ENCODE measurements at regions not wholly inside any gene's neighbourhood (a gene's known extent, or its start where the extent isn't known, plus 50 kb on each side); places are given as distances from the start of the nearest gene placed in this dataset.

DNA sequence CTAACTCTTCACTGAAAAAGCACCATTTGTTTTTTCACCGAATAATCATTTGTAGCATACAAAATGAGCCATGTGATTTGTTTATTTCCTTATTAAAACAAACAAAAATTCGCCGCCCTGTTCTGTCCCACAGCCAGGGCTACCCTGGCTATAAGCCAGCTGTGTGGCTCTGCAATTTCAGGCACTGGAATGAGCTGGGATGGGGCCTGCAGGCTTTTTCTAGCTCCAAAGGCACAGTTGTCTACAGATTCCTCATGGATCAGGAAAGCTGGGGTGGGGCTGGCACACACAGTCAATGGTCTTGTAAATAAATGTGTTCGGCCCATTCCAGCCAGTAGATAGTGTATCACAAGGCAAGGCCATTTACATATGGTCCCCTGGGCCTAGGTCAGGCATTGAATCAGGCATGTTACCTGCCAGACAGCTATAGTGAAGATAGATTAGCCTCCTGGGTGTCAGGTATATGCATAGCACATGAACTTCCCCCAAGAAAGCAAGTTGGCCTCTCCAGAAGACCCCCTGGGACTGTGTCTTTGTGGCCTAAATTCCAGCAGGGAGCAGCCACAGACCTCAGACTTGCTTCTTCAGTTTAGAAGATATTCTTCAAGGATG is 608.9 kb downstream of the MAFB start:
- Histone ChIP-seq H3K27ac (no peak overlapping the region), H3K9me3 (peaks cover 0 to 5% (median 0%) of the 10 kb centered on the region in 12 donors), H3K36me3 (no peaks in the 10 kb centered on the region), H3K4me1 (no peaks in the 10 kb centered on the region), H3K27me3 (no peaks in the 10 kb centered on the region), H3K4me3 (no peak overlapping the region)
- no peak for DNase-seq
- ATAC-seq, result no peak
- intact Hi-C loops (cut with DNase I), result no loop called here
- TF ChIP-seq, protein P1, sequence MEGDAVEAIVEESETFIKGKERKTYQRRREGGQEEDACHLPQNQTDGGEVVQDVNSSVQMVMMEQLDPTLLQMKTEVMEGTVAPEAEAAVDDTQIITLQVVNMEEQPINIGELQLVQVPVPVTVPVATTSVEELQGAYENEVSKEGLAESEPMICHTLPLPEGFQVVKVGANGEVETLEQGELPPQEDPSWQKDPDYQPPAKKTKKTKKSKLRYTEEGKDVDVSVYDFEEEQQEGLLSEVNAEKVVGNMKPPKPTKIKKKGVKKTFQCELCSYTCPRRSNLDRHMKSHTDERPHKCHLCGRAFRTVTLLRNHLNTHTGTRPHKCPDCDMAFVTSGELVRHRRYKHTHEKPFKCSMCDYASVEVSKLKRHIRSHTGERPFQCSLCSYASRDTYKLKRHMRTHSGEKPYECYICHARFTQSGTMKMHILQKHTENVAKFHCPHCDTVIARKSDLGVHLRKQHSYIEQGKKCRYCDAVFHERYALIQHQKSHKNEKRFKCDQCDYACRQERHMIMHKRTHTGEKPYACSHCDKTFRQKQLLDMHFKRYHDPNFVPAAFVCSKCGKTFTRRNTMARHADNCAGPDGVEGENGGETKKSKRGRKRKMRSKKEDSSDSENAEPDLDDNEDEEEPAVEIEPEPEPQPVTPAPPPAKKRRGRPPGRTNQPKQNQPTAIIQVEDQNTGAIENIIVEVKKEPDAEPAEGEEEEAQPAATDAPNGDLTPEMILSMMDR (IDR thresholded peaks at IDR 0.05), result no peak
- TF ChIP-seq POLR2A (IDR thresholded peaks at IDR 0.05), result no peak
- 44 to 72% (median 52%) methylated on average over 3 to 4 of the region's 4 CpGs for WGBS, 4 donors

DNA sequence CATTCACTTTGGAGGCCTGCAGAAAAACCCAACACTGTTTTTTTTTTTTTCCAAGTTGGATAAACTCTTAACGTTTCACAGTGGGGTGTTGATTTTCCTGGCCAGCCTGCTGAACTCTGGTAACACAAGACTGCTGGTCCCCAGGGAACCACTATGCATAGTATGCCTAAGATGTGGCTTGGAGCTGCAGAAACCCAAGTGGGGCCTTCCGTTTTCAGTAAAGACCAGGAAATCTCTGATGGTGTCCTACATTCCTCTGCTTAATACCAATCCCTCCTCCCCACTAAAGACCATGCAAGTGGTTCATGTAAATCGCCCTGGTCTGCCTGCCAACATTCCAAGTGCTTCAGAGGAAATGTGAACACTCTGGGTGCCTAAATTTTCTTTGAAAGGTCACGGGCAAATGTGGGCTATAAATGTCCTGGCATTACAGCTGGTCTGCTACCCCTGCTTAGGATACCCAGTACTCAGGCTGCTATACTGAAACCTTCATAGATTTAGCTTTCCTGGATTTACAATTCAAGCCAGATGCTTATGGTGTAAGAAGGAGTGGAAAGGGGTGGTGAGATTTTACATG is 615.4 kb downstream of the MAFB start:
- intact Hi-C loops (cut with DNase I), result no loop called here
- no peak for ATAC-seq
- Histone ChIP-seq H3K4me3 (no peak overlapping the region), H3K4me1 (peaks cover 0 to 6% (median 0%) of the 10 kb centered on the region in 12 donors), H3K36me3 (no peaks in the 10 kb centered on the region), H3K27me3 (no peaks in the 10 kb centered on the region), H3K9me3 (peaks cover 0 to 14% (median 0%) of the 10 kb centered on the region in 12 donors), H3K27ac (no peak overlapping the region)
- TF ChIP-seq, protein P1 (IDR thresholded peaks at IDR 0.05), result no peak
- no peak for TF ChIP-seq POLR2A (IDR thresholded peaks at IDR 0.05)
- 13 to 18% (median 17%) methylated on average over 4 of the region's 4 CpGs for WGBS, 4 donors
- DNase-seq, result no peak

DNA sequence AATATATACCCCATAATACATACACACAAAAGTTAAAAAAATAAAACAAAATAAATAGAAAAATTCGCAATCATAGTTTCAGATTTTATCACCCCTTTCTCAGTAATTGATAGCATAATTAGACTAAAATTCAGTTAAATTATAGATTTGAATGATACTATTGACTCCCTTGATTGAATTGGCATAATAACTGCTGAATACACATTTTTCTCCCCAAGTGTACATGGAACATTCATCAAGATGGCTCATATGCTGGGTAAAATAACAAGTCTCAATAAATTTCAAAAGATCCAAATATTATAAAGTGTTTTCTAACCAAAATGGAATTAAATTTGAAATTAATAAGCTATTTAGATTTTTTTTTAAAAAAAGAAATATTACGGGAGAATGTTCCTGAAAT is 616.1 kb downstream of the MAFB start:
- no peak for ATAC-seq
- Histone ChIP-seq H3K4me3 (no peak overlapping the region), H3K36me3 (no peaks in the 10 kb centered on the region), H3K27ac (no peak overlapping the region), H3K4me1 (peaks cover 0 to 6% (median 0%) of the 10 kb centered on the region in 12 donors), H3K27me3 (no peaks in the 10 kb centered on the region), H3K9me3 (peaks cover 0 to 20% (median 0%) of the 10 kb centered on the region in 12 donors)
- DNase-seq, result no peak
- TF ChIP-seq, protein P1 (IDR thresholded peaks at IDR 0.05), result no peak
- TF ChIP-seq POLR2A (IDR thresholded peaks at IDR 0.05), result no peak
- intact Hi-C loops (cut with DNase I), result no loop called here
- 92 to 97% (median 94%) methylated on average over 2 of the region's 2 CpGs for WGBS, 4 donors

DNA sequence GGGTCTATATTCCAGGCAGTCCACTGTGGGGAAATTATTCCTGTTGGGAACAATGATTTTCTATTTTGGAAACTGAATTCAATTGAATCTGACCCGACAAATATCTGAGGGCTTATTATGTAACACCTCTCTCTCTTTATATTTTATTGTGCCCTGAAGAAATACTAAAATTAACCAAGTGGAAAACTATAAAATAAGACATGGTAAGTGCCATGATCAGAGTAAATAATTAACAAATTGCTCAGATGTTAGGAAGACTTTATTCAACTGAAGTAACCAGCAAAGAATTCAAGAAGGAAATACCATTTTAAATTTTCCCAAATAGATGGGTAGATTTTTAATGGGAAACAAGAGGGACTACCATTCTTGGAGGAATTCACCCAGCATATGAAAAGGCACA is 632.9 kb downstream of the MAFB start:
- ATAC-seq, result no peak
- intact Hi-C loops (cut with DNase I), result no loop called here
- peaks cover 0 to 6% (median 0%) of the 10 kb centered on the region in 12 donors for H3K9me3 ChIP-seq
- H3K4me3 ChIP-seq, result no peak overlapping the region
- H3K27me3 ChIP-seq, result no peaks in the 10 kb centered on the region
- H3K36me3 ChIP-seq, result no peaks in the 10 kb centered on the region
- no peak overlapping the region for H3K27ac ChIP-seq
- TF ChIP-seq POLR2A (IDR thresholded peaks at IDR 0.05), result no peak
- TF ChIP-seq, protein P1 (IDR thresholded peaks at IDR 0.05), result no peak
- DNase-seq, result no peak
- no peaks in the 10 kb centered on the region for H3K4me1 ChIP-seq
- WGBS, 4 donors, result 59 to 81% (median 73%) methylated on average over 1 of the region's 1 CpG
